Activated T-helper 1 cell treated with anti-CD3 and anti-CD28 coated beads, Interleukin-12 subunit alpha, Interleukin-12 subunit beta, Interleukin-2, Interleukin-4 antibody, amounts not matched to agents 30 ng/mL and 10 ng/mL and 1 ng/mL, durations not matched to agents 14 hours and 24 hours and 36 hours (primary cell): ENCODE measurements at regions not wholly inside any gene's neighbourhood (a gene's known extent, or its start where the extent isn't known, plus 50 kb on each side); places are given as distances from the start of the nearest gene placed in this dataset.
"Not testable (repeated sequence)": the region's sequence is repeated elsewhere in the genome, so short reads cannot be mapped to it uniquely, and the experiment has no call there.

Experiments
- DNase-seq: peaks from one replicate; pipeline ENCODE4 v3.0.0; 2021; ENCODE audit warnings: low spot score
- H3K27ac Mint-ChIP-seq: one replicate; pipeline ENCODE4 v1.8.0; 2021; ENCODE audit warnings: mild to moderate bottlenecking, mixed read lengths
- H3K27me3 Mint-ChIP-seq: one replicate; pipeline ENCODE4 v1.8.0; 2022; ENCODE audit warnings: mild to moderate bottlenecking, moderate library complexity, mixed read lengths; ENCODE audit not compliant: insufficient read depth
- H3K36me3 Mint-ChIP-seq: one replicate; pipeline ENCODE4 v1.8.0; 2021; ENCODE audit warnings: low read depth, mixed read lengths
- H3K4me1 Mint-ChIP-seq: one replicate; pipeline ENCODE4 v1.8.0; 2021; ENCODE audit warnings: low read depth, mixed read lengths
- H3K4me3 Mint-ChIP-seq: one replicate; pipeline ENCODE4 v1.8.0; 2021; ENCODE audit warnings: mild to moderate bottlenecking, moderate library complexity, mixed read lengths
- H3K9me3 Mint-ChIP-seq: one replicate; pipeline ENCODE4 v1.8.0; 2021; ENCODE audit warnings: mixed read lengths
- intact Hi-C: fragments of 100-400 bp; cut with micrococcal nuclease; formaldehyde crosslinking; loops from one replicate; pipeline ENCODE4 v1.15.1; 2024

GRCh38 chr9:62798884-62799850, 1609.3 kb downstream of the SPATA31A7 start:
- Mint-ChIP-seq H3K27me3 (peaks cover 32% of the 10 kb centered on the region), H3K27ac (peak overlapping the region; percentile 68), H3K36me3 (peaks cover 12% of the 10 kb centered on the region), H3K4me1 (peaks cover 31% of the 10 kb centered on the region), H3K4me3 (peak overlapping the region; percentile 74)
- intact Hi-C loops, H3K9me3 Mint-ChIP-seq: not testable (repeated sequence)
- DNase-seq: peak; percentile 47

- intact Hi-C loops, DNase-seq, H3K9me3 Mint-ChIP-seq, H3K27ac Mint-ChIP-seq: not testable (repeated sequence)
- peaks cover 38% of the 10 kb centered on the region for H3K27me3 Mint-ChIP-seq
- peaks cover 31% of the 10 kb centered on the region for H3K4me1 Mint-ChIP-seq
- H3K36me3 Mint-ChIP-seq: peaks cover 12% of the 10 kb centered on the region
- H3K4me3 Mint-ChIP-seq: peak overlapping the region; percentile 74
Measured at GRCh38 chr9:62799851-62800371, 1610.1 kb downstream of the SPATA31A7 start.

GRCh38 chr9:62800451-62801371, 1610.9 kb downstream of the SPATA31A7 start:
- Mint-ChIP-seq H3K36me3 (peaks cover 12% of the 10 kb centered on the region), H3K27ac (peak overlapping the region; percentile 60), H3K4me3 (peak overlapping the region; percentile 75), H3K27me3 (peaks cover 44% of the 10 kb centered on the region), H3K4me1 (peaks cover 31% of the 10 kb centered on the region)
- intact Hi-C loops, H3K9me3 Mint-ChIP-seq: not testable (repeated sequence)
- peak; percentile 30 for DNase-seq

- not testable (repeated sequence) for DNase-seq
- peak overlapping the region; percentile 60 for H3K27ac Mint-ChIP-seq
Measured at GRCh38 chr9:62801372-62801811, 1611.6 kb downstream of the SPATA31A7 start.

GRCh38 chr9:62801961-62802718, 1612.3 kb downstream of the SPATA31A7 start:
- H3K4me3 Mint-ChIP-seq: peak overlapping the region; percentile 75
- peak overlapping the region; percentile 60 for H3K27ac Mint-ChIP-seq
- intact Hi-C loops, H3K9me3 Mint-ChIP-seq: not testable (repeated sequence)
- H3K36me3 Mint-ChIP-seq: peaks cover 12% of the 10 kb centered on the region
- peak; percentile 72 for DNase-seq
- peaks cover 31% of the 10 kb centered on the region for H3K4me1 Mint-ChIP-seq
- H3K27me3 Mint-ChIP-seq: peaks cover 44% of the 10 kb centered on the region

More at GRCh38 chr9:62801372-62801811, 1611.6 kb downstream of the SPATA31A7 start:
- peaks cover 31% of the 10 kb centered on the region for H3K4me1 Mint-ChIP-seq
- peaks cover 44% of the 10 kb centered on the region for H3K27me3 Mint-ChIP-seq
- peaks cover 12% of the 10 kb centered on the region for H3K36me3 Mint-ChIP-seq
- H3K9me3 Mint-ChIP-seq, intact Hi-C loops: not testable (repeated sequence)
- H3K4me3 Mint-ChIP-seq: peak overlapping the region; percentile 75

GRCh38 chr9:62802719-62803079, 1612.9 kb downstream of the SPATA31A7 start:
- Mint-ChIP-seq H3K4me1 (peaks cover 31% of the 10 kb centered on the region), H3K36me3 (peaks cover 12% of the 10 kb centered on the region), H3K4me3 (peak overlapping the region; percentile 75), H3K27me3 (peaks cover 44% of the 10 kb centered on the region)
- intact Hi-C loops, H3K9me3 Mint-ChIP-seq, H3K27ac Mint-ChIP-seq, DNase-seq: not testable (repeated sequence)

GRCh38 chr9:62803099-62803498, 1613.3 kb downstream of the SPATA31A7 start:
- peaks cover 34% of the 10 kb centered on the region for H3K4me1 Mint-ChIP-seq
- peak overlapping the region; percentile 38 for H3K27ac Mint-ChIP-seq
- H3K27me3 Mint-ChIP-seq: peaks cover 44% of the 10 kb centered on the region
- H3K9me3 Mint-ChIP-seq, DNase-seq, intact Hi-C loops: not testable (repeated sequence)
- peaks cover 12% of the 10 kb centered on the region for H3K36me3 Mint-ChIP-seq
- H3K4me3 Mint-ChIP-seq: peak overlapping the region; percentile 75

GRCh38 chr9:62804314-62804713, 1614.5 kb downstream of the SPATA31A7 start:
- H3K4me3 Mint-ChIP-seq, H3K36me3 Mint-ChIP-seq, intact Hi-C loops, H3K9me3 Mint-ChIP-seq, DNase-seq, H3K27ac Mint-ChIP-seq: not testable (repeated sequence)
- peaks cover 39% of the 10 kb centered on the region for H3K27me3 Mint-ChIP-seq
- H3K4me1 Mint-ChIP-seq: peaks cover 30% of the 10 kb centered on the region

- H3K36me3 Mint-ChIP-seq: not testable (repeated sequence)
Measured at GRCh38 chr9:62807424-62807823, 1617.6 kb downstream of the SPATA31A7 start.

GRCh38 chr9:62808081-62808480, 1618.2 kb downstream of the SPATA31A7 start:
- H3K36me3 Mint-ChIP-seq, intact Hi-C loops, H3K9me3 Mint-ChIP-seq, H3K4me3 Mint-ChIP-seq, DNase-seq, H3K4me1 Mint-ChIP-seq, H3K27ac Mint-ChIP-seq: not testable (repeated sequence)
- H3K27me3 Mint-ChIP-seq: peaks cover 30% of the 10 kb centered on the region

More at GRCh38 chr9:62807424-62807823, 1617.6 kb downstream of the SPATA31A7 start:
- DNase-seq, H3K27ac Mint-ChIP-seq, H3K9me3 Mint-ChIP-seq, H3K4me3 Mint-ChIP-seq, intact Hi-C loops: not testable (repeated sequence)
- peaks cover 31% of the 10 kb centered on the region for H3K27me3 Mint-ChIP-seq
- peaks cover 12% of the 10 kb centered on the region for H3K4me1 Mint-ChIP-seq

- H3K4me1 Mint-ChIP-seq, H3K4me3 Mint-ChIP-seq, H3K9me3 Mint-ChIP-seq, DNase-seq, intact Hi-C loops, H3K27ac Mint-ChIP-seq, H3K36me3 Mint-ChIP-seq: not testable (repeated sequence)
- H3K27me3 Mint-ChIP-seq: peaks cover 28% of the 10 kb centered on the region
Measured at GRCh38 chr9:62810318-62810717, 1620.5 kb downstream of the SPATA31A7 start.

GRCh38 chr9:62810811-62811315, 1621.0 kb downstream of the SPATA31A7 start:
- H3K9me3 Mint-ChIP-seq, H3K36me3 Mint-ChIP-seq, H3K27ac Mint-ChIP-seq, H3K4me3 Mint-ChIP-seq, H3K4me1 Mint-ChIP-seq, intact Hi-C loops, DNase-seq: not testable (repeated sequence)
- peaks cover 24% of the 10 kb centered on the region for H3K27me3 Mint-ChIP-seq
